HG02642 (cell line): ENCODE measurements at regions not wholly inside any gene's neighbourhood (a gene's known extent, or its start where the extent isn't known, plus 50 kb on each side); places are given as distances from the start of the nearest gene placed in this dataset.

Source experiments
- ATAC-seq: cut with Tn5 transposase; IDR thresholded peaks from one replicate; pipeline ENCODE4 v1.9.1; 2021; ENCODE audit warnings: mild to moderate bottlenecking; ENCODE audit not compliant: unreplicated experiment, poor library complexity

- no peak for ATAC-seq
These were observed 208.4 kb upstream of the NRIP1 start for GRCh38 chr21:15273244-15273643.

- no peak for ATAC-seq
These were observed 210.1 kb upstream of the NRIP1 start for GRCh38 chr21:15274701-15275485.

- no peak for ATAC-seq
These were observed 210.9 kb upstream of the NRIP1 start for GRCh38 chr21:15275615-15276235.

GRCh38 chr21:15276243-15276642 lies 211.4 kb upstream of the NRIP1 start:
- ATAC-seq = no peak

- ATAC-seq = no peak
These were observed 212.7 kb upstream of the NRIP1 start for GRCh38 chr21:15277466-15277865.

GRCh38 chr21:15278279-15278678 lies 213.5 kb upstream of the NRIP1 start:
- no peak for ATAC-seq

GRCh38 chr21:15278851-15279250 lies 214.1 kb upstream of the NRIP1 start:
- ATAC-seq = no peak

- ATAC-seq = no peak
These were observed 214.7 kb upstream of the NRIP1 start for GRCh38 chr21:15279482-15279881.

- no peak for ATAC-seq
These were observed 216.9 kb upstream of the NRIP1 start for GRCh38 chr21:15281714-15282113.

GRCh38 chr21:15282665-15283064 lies 217.9 kb upstream of the NRIP1 start:
- ATAC-seq = no peak

- no peak for ATAC-seq
These were observed 218.3 kb upstream of the NRIP1 start for GRCh38 chr21:15283138-15283537.

- ATAC-seq = no peak
These were observed 219.0 kb upstream of the NRIP1 start for GRCh38 chr21:15283789-15284188.

- ATAC-seq = no peak
These were observed 220.8 kb upstream of the NRIP1 start for GRCh38 chr21:15285556-15285955.

- ATAC-seq = no peak
These were observed 224.4 kb upstream of the NRIP1 start for GRCh38 chr21:15289246-15289645.

GRCh38 chr21:15289896-15290841 lies 225.4 kb upstream of the NRIP1 start:
- no peak for ATAC-seq

GRCh38 chr21:15291621-15292266 lies 226.9 kb upstream of the NRIP1 start:
- ATAC-seq = no peak

GRCh38 chr21:15293240-15293639 lies 228.4 kb upstream of the NRIP1 start:
- ATAC-seq = no peak

- no peak for ATAC-seq
These were observed 231.1 kb upstream of the NRIP1 start for GRCh38 chr21:15295875-15296274.

GRCh38 chr21:15297824-15298223 lies 233.0 kb upstream of the NRIP1 start:
- no peak for ATAC-seq

- ATAC-seq = no peak
These were observed 233.5 kb upstream of the NRIP1 start for GRCh38 chr21:15298306-15298705.
